ENCODE measurements at regions not wholly inside any gene's neighbourhood (a gene's known extent, or its start where the extent isn't known, plus 50 kb on each side); places are given as distances from the start of the nearest gene placed in this dataset.

DNA sequence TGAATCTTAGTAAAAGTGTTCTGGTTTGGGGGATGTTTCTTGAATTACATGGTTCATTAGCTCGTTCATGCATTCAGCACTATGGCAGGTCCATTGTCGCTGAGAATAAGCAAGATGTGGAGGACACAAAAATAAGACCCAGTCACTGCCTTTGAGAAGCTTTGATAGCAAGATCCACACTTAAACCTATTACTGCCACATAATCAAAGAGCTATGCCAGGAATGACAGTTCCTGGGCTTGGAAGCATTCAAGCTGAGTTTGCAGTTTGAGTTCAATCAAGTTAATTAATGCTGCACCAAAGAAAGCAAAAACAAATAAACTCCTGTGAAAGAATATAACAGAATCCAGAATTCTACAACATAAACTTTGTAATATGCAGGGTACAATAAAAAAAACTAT is 131.8 kb downstream of the MIS18A start:
- TF ChIP-seq TAF1 (IDR thresholded peaks at IDR 0.05; ENCODE audit: borderline replicate concordance, insufficient read depth, low read length) (no peak), POLR2AphosphoS5 (IDR thresholded peaks at IDR 0.05; ENCODE audit: low read depth, low read length) (no peak), FOXP2 (optimal IDR thresholded peaks at IDR 0.05; ENCODE audit: borderline replicate concordance, extremely low read depth, extremely low read length, insufficient read depth) (no peak), SIN3A (IDR thresholded peaks at IDR 0.05; ENCODE audit: borderline replicate concordance, insufficient read depth, low read length) (no peak)
- TF ChIP-seq, protein P1, sequence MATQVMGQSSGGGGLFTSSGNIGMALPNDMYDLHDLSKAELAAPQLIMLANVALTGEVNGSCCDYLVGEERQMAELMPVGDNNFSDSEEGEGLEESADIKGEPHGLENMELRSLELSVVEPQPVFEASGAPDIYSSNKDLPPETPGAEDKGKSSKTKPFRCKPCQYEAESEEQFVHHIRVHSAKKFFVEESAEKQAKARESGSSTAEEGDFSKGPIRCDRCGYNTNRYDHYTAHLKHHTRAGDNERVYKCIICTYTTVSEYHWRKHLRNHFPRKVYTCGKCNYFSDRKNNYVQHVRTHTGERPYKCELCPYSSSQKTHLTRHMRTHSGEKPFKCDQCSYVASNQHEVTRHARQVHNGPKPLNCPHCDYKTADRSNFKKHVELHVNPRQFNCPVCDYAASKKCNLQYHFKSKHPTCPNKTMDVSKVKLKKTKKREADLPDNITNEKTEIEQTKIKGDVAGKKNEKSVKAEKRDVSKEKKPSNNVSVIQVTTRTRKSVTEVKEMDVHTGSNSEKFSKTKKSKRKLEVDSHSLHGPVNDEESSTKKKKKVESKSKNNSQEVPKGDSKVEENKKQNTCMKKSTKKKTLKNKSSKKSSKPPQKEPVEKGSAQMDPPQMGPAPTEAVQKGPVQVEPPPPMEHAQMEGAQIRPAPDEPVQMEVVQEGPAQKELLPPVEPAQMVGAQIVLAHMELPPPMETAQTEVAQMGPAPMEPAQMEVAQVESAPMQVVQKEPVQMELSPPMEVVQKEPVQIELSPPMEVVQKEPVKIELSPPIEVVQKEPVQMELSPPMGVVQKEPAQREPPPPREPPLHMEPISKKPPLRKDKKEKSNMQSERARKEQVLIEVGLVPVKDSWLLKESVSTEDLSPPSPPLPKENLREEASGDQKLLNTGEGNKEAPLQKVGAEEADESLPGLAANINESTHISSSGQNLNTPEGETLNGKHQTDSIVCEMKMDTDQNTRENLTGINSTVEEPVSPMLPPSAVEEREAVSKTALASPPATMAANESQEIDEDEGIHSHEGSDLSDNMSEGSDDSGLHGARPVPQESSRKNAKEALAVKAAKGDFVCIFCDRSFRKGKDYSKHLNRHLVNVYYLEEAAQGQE (IDR thresholded peaks at IDR 0.05; ENCODE audit: insufficient read depth in 1 of 2, low read depth in 2 of 2, low read length in 2 of 2) = no peak

DNA sequence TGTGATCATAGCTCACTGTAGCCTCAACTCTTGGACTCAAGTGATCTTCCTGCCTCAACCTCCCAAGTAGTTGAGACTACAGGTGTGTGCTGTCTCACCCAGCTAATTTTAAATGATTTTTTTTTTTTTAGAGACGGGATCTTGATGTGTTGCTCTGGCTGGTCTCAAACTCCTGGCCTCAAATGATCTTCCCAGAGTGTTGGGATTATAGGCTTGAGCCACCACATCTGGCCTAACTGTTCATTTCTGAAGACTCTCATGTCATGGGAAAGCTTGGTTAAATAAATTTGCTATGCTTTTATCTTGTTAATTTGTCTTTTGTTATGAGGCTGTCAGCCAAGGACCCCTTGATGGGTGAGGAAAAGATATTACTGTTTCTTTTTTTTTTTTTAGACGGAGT is 134.0 kb downstream of the MIS18A start:
- no peak for TF ChIP-seq TAF1 (IDR thresholded peaks at IDR 0.05; ENCODE audit: borderline replicate concordance, insufficient read depth, low read length)
- TF ChIP-seq SIN3A (IDR thresholded peaks at IDR 0.05; ENCODE audit: borderline replicate concordance, insufficient read depth, low read length) = no peak
- TF ChIP-seq, protein P1 (IDR thresholded peaks at IDR 0.05; ENCODE audit: insufficient read depth in 1 of 2, low read depth in 2 of 2, low read length in 2 of 2) = no peak
- TF ChIP-seq FOXP2 (optimal IDR thresholded peaks at IDR 0.05; ENCODE audit: borderline replicate concordance, extremely low read depth, extremely low read length, insufficient read depth) = no peak
- no peak for TF ChIP-seq POLR2AphosphoS5 (IDR thresholded peaks at IDR 0.05; ENCODE audit: low read depth, low read length)

DNA sequence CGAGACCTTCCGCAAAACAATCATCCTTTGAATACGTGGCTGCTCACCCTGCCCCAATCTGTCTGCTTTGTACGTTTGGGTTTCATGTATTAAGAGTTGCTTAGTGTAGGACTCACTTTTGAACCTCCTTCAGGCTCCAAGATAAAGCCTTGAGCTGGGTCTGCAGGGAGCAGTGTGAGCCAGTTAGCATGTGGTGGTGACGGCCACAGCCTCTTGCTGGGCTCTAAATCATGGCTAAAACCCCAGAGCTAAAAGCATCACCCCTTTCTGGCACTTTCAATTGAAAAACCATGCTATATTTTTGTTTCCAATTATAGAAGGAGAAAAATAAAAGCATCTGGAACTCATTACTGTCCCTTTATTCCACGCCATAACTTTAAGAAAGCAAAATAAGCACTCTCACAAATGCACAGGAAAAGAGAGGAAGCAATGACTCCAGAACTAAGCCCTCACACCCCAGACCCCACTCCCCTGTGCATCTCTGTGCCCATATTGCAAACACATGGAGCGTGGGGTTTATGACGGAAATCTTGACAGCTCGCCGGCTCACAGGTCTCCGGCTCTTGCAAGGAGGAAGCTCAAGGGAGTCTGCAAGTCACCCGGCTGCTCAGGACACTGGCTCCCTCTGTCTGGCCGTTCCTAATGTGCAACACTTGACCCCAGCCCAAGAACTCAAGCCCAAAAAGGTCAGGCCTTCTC is 135.5 kb downstream of the MIS18A start:
- no peak for TF ChIP-seq SIN3A (IDR thresholded peaks at IDR 0.05; ENCODE audit: borderline replicate concordance, insufficient read depth, low read length)
- TF ChIP-seq, protein P1 (IDR thresholded peaks at IDR 0.05; ENCODE audit: insufficient read depth in 1 of 2, low read depth in 2 of 2, low read length in 2 of 2) = no peak

DNA sequence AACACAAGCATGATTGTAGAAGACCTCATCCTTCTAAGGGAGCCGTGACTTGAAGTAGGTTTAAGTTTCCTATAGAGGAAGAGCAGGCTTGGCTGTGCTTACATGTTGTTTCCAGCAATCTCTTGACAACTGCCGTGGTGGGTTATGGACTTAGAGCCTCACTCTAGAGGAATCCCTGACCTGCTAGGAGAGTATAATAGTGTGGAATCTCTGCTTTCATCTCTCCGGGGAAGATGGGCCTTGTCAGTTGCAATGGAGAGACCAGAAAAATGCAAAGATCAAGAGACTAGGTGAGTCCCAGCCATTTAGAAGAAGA is 137.6 kb downstream of the MIS18A start:
- no peak for TF ChIP-seq FOXP2 (optimal IDR thresholded peaks at IDR 0.05; ENCODE audit: borderline replicate concordance, extremely low read depth, extremely low read length, insufficient read depth)
- TF ChIP-seq TAF1 (IDR thresholded peaks at IDR 0.05; ENCODE audit: borderline replicate concordance, insufficient read depth, low read length) = no peak
- TF ChIP-seq, protein P1 (IDR thresholded peaks at IDR 0.05; ENCODE audit: insufficient read depth in 1 of 2, low read depth in 2 of 2, low read length in 2 of 2) = no peak
- TF ChIP-seq POLR2AphosphoS5 (IDR thresholded peaks at IDR 0.05; ENCODE audit: low read depth, low read length) = no peak
- no peak for TF ChIP-seq SIN3A (IDR thresholded peaks at IDR 0.05; ENCODE audit: borderline replicate concordance, insufficient read depth, low read length)

Measured in PFSK-1 (cell line).